ENCODE measurements at regions not wholly inside any gene's neighbourhood (a gene's known extent, or its start where the extent isn't known, plus 50 kb on each side); places are given as distances from the start of the nearest gene placed in this dataset.

DNA sequence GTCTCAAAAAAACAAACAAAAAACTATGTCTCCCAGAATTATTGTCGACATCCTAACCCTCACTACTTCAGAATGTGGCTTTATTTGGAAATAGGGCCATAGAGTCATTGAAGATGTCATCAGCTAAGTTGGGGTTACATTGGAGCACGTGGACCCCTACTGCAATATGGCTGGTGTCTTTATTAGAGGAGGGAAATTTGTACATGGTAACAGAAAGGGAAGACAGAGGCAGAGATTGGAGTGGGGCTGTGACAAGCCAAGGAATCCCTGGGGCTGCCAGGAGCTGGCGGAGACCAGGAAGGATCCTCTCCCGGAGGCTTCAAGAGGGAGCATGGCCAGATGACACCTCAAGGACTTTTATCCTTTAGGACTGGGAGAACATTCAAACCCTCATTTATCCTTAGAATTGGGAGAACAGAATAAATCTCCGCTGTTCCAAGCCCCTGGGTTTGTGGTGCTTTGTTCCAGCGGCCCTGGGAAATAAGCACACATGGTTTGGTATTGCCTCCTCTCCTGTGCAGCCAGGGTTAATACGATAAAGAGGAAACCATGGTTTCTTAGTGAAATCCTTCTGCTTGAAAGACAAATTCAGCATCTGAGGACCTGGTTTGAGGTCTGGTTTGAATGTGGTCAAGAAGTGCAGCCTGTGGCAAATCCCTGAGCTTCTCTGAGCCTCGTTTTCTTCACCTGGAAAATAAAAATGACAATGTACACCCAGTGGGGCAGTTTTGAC lies 184.7 kb downstream of the MYCN start:
- no peaks in the 10 kb centered on the region for H3K4me1 ChIP-seq
- H3K27ac ChIP-seq, result no peak overlapping the region
- peak; percentile 14 to 18 for DNase-seq (ENCODE audit: extremely low spot score in 2 of 2)
- TF ChIP-seq, protein P1, sequence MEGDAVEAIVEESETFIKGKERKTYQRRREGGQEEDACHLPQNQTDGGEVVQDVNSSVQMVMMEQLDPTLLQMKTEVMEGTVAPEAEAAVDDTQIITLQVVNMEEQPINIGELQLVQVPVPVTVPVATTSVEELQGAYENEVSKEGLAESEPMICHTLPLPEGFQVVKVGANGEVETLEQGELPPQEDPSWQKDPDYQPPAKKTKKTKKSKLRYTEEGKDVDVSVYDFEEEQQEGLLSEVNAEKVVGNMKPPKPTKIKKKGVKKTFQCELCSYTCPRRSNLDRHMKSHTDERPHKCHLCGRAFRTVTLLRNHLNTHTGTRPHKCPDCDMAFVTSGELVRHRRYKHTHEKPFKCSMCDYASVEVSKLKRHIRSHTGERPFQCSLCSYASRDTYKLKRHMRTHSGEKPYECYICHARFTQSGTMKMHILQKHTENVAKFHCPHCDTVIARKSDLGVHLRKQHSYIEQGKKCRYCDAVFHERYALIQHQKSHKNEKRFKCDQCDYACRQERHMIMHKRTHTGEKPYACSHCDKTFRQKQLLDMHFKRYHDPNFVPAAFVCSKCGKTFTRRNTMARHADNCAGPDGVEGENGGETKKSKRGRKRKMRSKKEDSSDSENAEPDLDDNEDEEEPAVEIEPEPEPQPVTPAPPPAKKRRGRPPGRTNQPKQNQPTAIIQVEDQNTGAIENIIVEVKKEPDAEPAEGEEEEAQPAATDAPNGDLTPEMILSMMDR (IDR thresholded peaks at IDR 0.05), result no peak
- TF ChIP-seq POLR2AphosphoS5 (IDR thresholded peaks at IDR 0.05; ENCODE audit: insufficient read depth in 1 of 2, low read depth in 1 of 2) (no peak), POLR2A (IDR thresholded peaks at IDR 0.05) (no peak)
- H3K27me3 ChIP-seq, result no peaks in the 10 kb centered on the region
- intact Hi-C loops (cut with DNase I), result no loop called here
- no peak overlapping the region for H3K4me3 ChIP-seq
- no peaks in the 10 kb centered on the region for H3K36me3 ChIP-seq
- no peaks in the 10 kb centered on the region for H3K9me3 ChIP-seq

DNA sequence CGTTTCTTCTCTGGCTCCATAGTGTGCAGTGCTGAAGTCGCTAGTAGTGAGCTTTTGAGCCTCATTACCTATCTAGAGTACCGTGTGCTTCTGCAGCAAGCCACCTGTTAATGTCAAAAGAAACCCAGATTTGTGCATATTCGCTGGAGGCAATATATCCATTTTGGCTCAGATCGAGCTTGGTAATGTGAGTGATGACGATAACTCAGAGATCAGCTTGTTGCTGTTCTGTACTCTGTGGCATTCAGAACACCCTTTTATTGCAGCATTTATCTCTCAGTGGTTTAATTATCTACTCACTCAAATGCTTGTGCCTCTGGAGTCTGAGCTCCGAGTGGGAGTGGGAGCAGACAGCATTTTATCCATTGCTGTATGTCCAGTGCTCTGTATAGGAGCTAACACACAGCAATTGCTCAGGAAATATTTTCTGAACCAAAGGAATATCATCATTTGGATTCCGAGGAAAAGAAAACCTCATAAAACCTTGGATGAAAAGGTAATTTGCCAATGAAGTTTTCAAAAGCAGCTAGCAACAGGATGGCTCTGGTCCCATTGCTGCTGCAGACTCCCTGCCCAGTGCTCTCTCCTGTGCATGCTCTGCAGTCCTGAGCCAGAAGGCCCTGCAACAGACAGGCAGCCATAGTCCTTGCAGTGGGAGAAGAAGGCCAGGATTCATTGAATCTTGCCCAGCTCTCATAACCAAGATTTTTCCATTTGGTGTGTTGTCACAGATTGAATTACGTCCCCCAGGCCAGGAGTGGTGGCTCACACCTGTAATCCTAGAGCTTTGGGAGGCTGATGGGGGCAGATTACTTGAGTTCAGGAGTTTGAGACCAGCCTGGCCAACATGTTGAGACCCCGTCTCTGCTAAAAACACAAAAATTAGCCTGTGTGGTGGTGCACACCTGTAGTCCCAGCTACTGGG lies 183.8 kb downstream of the MYCN start:
- intact Hi-C loops (cut with DNase I), result no loop called here
- Histone ChIP-seq H3K4me1 (no peaks in the 10 kb centered on the region), H3K36me3 (no peaks in the 10 kb centered on the region), H3K27ac (no peak overlapping the region), H3K9me3 (no peaks in the 10 kb centered on the region), H3K27me3 (no peaks in the 10 kb centered on the region), H3K4me3 (no peak overlapping the region)
- DNase-seq (ENCODE audit: extremely low spot score in 2 of 2), result peak; percentile 37 to 40
- TF ChIP-seq, protein P1 (IDR thresholded peaks at IDR 0.05), result no peak
- no peak for TF ChIP-seq POLR2AphosphoS5 (IDR thresholded peaks at IDR 0.05; ENCODE audit: insufficient read depth in 1 of 2, low read depth in 1 of 2)

DNA sequence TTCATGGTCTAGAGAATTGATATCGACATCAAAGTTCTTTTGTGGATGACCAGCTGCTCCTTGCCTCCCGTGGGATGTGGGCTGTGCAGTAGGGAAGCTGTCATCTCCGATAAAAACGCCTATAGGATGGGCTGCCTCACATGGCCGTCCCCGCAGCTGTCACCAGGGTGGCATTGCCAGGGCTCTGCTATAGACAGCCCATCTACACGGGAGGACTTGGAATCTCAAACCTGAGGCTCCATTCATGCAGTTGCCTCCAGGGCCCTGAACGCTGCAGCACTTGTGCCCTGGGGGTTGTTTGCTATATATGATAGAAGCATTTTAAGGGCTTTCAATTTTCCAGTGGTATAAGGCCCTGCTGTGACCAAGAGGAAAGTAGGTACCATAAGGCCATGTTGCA lies 183.1 kb downstream of the MYCN start:
- Histone ChIP-seq H3K27me3 (no peaks in the 10 kb centered on the region), H3K9me3 (no peaks in the 10 kb centered on the region), H3K27ac (no peak overlapping the region), H3K4me3 (no peak overlapping the region), H3K4me1 (no peaks in the 10 kb centered on the region), H3K36me3 (no peaks in the 10 kb centered on the region)
- peak in 1 of 2 donors; percentile 78 for DNase-seq (ENCODE audit: extremely low spot score in 2 of 2)
- no peak for TF ChIP-seq POLR2A (IDR thresholded peaks at IDR 0.05)
- TF ChIP-seq POLR2AphosphoS5 (IDR thresholded peaks at IDR 0.05; ENCODE audit: insufficient read depth in 1 of 2, low read depth in 1 of 2), result no peak
- TF ChIP-seq, protein P1 (IDR thresholded peaks at IDR 0.05), result no peak
- intact Hi-C loops (cut with DNase I), result no loop called here

DNA sequence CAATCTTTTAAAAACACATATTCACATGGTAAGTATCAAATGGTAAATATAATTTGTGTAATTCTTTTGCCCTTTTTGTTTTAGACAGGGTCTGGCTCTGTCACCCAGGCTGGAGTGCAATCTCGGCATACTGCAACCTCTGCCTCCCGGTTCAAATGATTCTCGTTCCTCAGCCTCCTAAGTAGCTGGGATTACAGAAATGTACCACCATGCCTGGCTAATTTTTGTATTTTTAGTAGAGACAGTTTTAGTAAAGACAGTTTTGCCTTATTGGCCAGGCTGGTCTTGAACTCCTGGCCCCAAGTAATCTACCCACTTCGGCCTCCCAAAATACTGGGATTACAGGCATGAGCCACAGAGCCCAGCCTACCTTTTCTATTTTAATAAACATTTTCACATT lies 182.2 kb downstream of the MYCN start:
- H3K4me3 ChIP-seq, result no peak overlapping the region
- intact Hi-C loops (cut with DNase I), result no loop called here
- H3K36me3 ChIP-seq, result no peaks in the 10 kb centered on the region
- TF ChIP-seq, protein P1 (IDR thresholded peaks at IDR 0.05), result no peak
- TF ChIP-seq POLR2AphosphoS5 (IDR thresholded peaks at IDR 0.05; ENCODE audit: insufficient read depth in 1 of 2, low read depth in 1 of 2) (no peak), POLR2A (IDR thresholded peaks at IDR 0.05) (no peak)
- no peak overlapping the region for H3K27ac ChIP-seq
- no peaks in the 10 kb centered on the region for H3K4me1 ChIP-seq
- no peak for DNase-seq (ENCODE audit: extremely low spot score in 2 of 2)
- no peaks in the 10 kb centered on the region for H3K27me3 ChIP-seq
- H3K9me3 ChIP-seq, result no peaks in the 10 kb centered on the region
